GM12878 (cell line): ENCODE measurements at regions not wholly inside any gene's neighbourhood (a gene's known extent, or its start where the extent isn't known, plus 50 kb on each side); places are given as distances from the start of the nearest gene placed in this dataset.

Experiments used
- ATAC-seq: fragments of 200-7000 bp; cut with Tn5 transposase; 3 replicates; pipeline ENCODE4 v1.9.1; 2020; ENCODE audit warnings: mild to moderate bottlenecking, moderate library complexity
- BruUV-seq: library from RNA; stranded (reverse); fragments of 400-500 nt; replicated peaks from 2 replicates; lab custom pipeline; 2021; lab: Mats Ljungman, UMichigan
- CTCF ChIA-PET: fragments of 300-600 bp; sonication (Branson Sonifier 250); formaldehyde crosslinking; extraction: SDS; loops from one replicate; lab custom pipeline; 2021; ENCODE audit warnings: inconsistent platforms; lab: Yijun Ruan, JAX
- POLR2A ChIA-PET: fragments of 350-600 bp; formaldehyde crosslinking; extraction: SDS; loops from one replicate; lab custom pipeline; 2021; ENCODE audit warnings: inconsistent platforms; lab: Charles Lee
- RAD21 ChIA-PET: fragments of 300-600 bp; sonication (Branson Sonifier 250); formaldehyde crosslinking; loops from one replicate; lab custom pipeline; 2023; ENCODE audit warnings: antibody characterized with exemption; ENCODE audit not compliant: unreplicated experiment; lab: Charles Lee
- SMC1A ChIA-PET: fragments of 300-600 bp; sonication (Branson Sonifier 250); formaldehyde crosslinking; loops from one replicate; lab custom pipeline; 2023; ENCODE audit not compliant: unreplicated experiment, uncharacterized antibody; lab: Charles Lee
- DNase-seq: peaks from one replicate; pipeline ENCODE4 v3.0.0-alpha.2; 2011; ENCODE audit warnings: low read depth, low spot score
- FAIRE-seq: peaks from 3 replicates; lab custom pipeline; 2011; peaks lifted over from hg19 to GRCh38; lab: Jason Lieb, UNC
- H2AFZ ChIP-seq: 2 replicates; pipeline ENCODE4 v1.6.0; 2011; ENCODE audit warnings: low read depth, low read length, control low read depth; ENCODE audit not compliant: control insufficient read depth
- H3K27ac ChIP-seq: 2 replicates; pipeline ENCODE4 v1.5.1; 2011; ENCODE audit warnings: control low read depth; ENCODE audit not compliant: control insufficient read depth, insufficient read depth
- H3K27me3 ChIP-seq, 2 experiments: replicated peaks in 1 of 2; 2 replicates each; pipeline versions ENCODE4 v1.6.0 to v1.6.1; 2011; ENCODE audit warnings: low read length in 1 of 2; ENCODE audit not compliant: control insufficient read depth in 2 of 2, insufficient read depth in 2 of 2
- H3K36me3 ChIP-seq, 2 experiments: 2 replicates each; pipeline ENCODE4 v1.5.1; 2011; ENCODE audit warnings: low read length in 1 of 2; ENCODE audit not compliant: control insufficient read depth in 2 of 2, insufficient read depth in 2 of 2
- H3K4me1 ChIP-seq: 2 replicates; pipeline ENCODE4 v1.6.1; 2011; ENCODE audit warnings: mild to moderate bottlenecking, low read length, moderate library complexity, mixed read lengths; ENCODE audit not compliant: control insufficient read depth, insufficient read depth
- H3K4me2 ChIP-seq: 2 replicates; pipeline ENCODE4 v1.6.0; 2011; ENCODE audit warnings: control low read depth; ENCODE audit not compliant: control insufficient read depth, insufficient read depth
- H3K4me3 ChIP-seq: fragments of 200-600 bp; sonication (generic); 2 replicates; pipeline ENCODE4 v1.5.1; 2016
- H3K79me2 ChIP-seq: 2 replicates; pipeline ENCODE4 v1.6.0; 2011; ENCODE audit warnings: low read length; ENCODE audit not compliant: control insufficient read depth, insufficient read depth
- H3K9ac ChIP-seq: 2 replicates; pipeline ENCODE4 v1.8.0; 2011; ENCODE audit warnings: low read length, control low read depth, mixed read lengths; ENCODE audit not compliant: control insufficient read depth, insufficient read depth
- H3K9me3 ChIP-seq: replicated peaks from 3 replicates; pipeline ENCODE4 v1.5.1; 2011; ENCODE audit warnings: mild to moderate bottlenecking, low read length; ENCODE audit not compliant: control insufficient read depth, insufficient read depth
- H4K20me1 ChIP-seq: 2 replicates; pipeline ENCODE4 v1.6.0; 2011; ENCODE audit not compliant: control insufficient read depth, insufficient read depth
- ASH2L ChIP-seq: fragments of 300-600, 200-600 bp; sonication (generic); IDR thresholded peaks from 2 replicates; pipeline ENCODE4 v1.6.1; 2017; ENCODE audit warnings: low read depth, mild to moderate bottlenecking, borderline replicate concordance
- BMI1 ChIP-seq: fragments of 450-650 bp; IDR thresholded peaks from 2 replicates; pipeline ENCODE4 v1.6.1; 2016; ENCODE audit warnings: mild to moderate bottlenecking, moderate library complexity, borderline replicate concordance
- CREB1 ChIP-seq: IDR thresholded peaks from 2 replicates; pipeline ENCODE4 v1.6.1; 2012; ENCODE audit warnings: low read depth, mild to moderate bottlenecking, inconsistent platforms
- GABPA ChIP-seq: IDR thresholded peaks from 2 replicates; pipeline ENCODE4 v1.6.1; 2014; ENCODE audit warnings: antibody characterized with exemption, low read depth, mild to moderate bottlenecking, inconsistent platforms
- HDAC2 ChIP-seq: fragments of 200-600 bp; sonication (generic); IDR thresholded peaks from 2 replicates; pipeline ENCODE4 v1.6.1; 2017
- JUND ChIP-seq: IDR thresholded peaks from 2 replicates; pipeline ENCODE4 v1.6.1; 2012; ENCODE audit warnings: low read depth, mild to moderate bottlenecking, low read length, improper control_type of control experiment, moderate library complexity
- LARP7 ChIP-seq: fragments of 450-650 bp; IDR thresholded peaks from 2 replicates; pipeline ENCODE4 v1.6.1; 2017; ENCODE audit warnings: mild to moderate bottlenecking
- MEF2B ChIP-seq: fragments of 450-650 bp; IDR thresholded peaks from 2 replicates; pipeline ENCODE4 v1.6.1; 2018; ENCODE audit warnings: mild to moderate bottlenecking, moderate library complexity; ENCODE audit not compliant: partially characterized antibody, poor library complexity, severe bottlenecking
- MTA2 ChIP-seq: fragments of 450-650 bp; IDR thresholded peaks from 2 replicates; pipeline ENCODE4 v1.6.1; 2016; ENCODE audit warnings: low read depth, mild to moderate bottlenecking, moderate library complexity
- NR2C1 ChIP-seq: fragments of 450-650 bp; IDR thresholded peaks from 2 replicates; pipeline ENCODE4 v1.6.1; 2017; ENCODE audit warnings: antibody characterized with exemption, mild to moderate bottlenecking, moderate library complexity
- PAX5 ChIP-seq: IDR thresholded peaks from 2 replicates; pipeline ENCODE4 v1.6.1; 2011; ENCODE audit warnings: low read depth, low read length, borderline replicate concordance
- PML ChIP-seq: IDR thresholded peaks from 2 replicates; pipeline ENCODE4 v1.6.1; 2012; ENCODE audit warnings: low read length, inconsistent platforms
- RELA ChIP-seq: fragments of 450-650 bp; IDR thresholded peaks from 2 replicates; pipeline ENCODE4 v1.8.0; 2014; ENCODE audit warnings: borderline replicate concordance; ENCODE audit not compliant: partially characterized antibody
- TAF1 ChIP-seq: IDR thresholded peaks from 2 replicates; pipeline ENCODE4 v1.6.1; 2011; ENCODE audit warnings: mild to moderate bottlenecking, low read depth, low read length, borderline replicate concordance
- YY1 ChIP-seq: IDR thresholded peaks from 2 replicates; pipeline ENCODE4 v1.6.1; 2011; ENCODE audit warnings: low read depth, mild to moderate bottlenecking, low read length
- ZNF24 ChIP-seq: fragments of 450-650 bp; IDR thresholded peaks from 2 replicates; pipeline ENCODE4 v1.6.1; 2017; ENCODE audit warnings: antibody characterized with exemption, mild to moderate bottlenecking
- ZNF274 ChIP-seq: IDR thresholded peaks from one replicate; pipeline ENCODE4 v1.8.0; 2011; ENCODE audit not compliant: insufficient read length, insufficient read depth
- WGBS: methylation state at CpG from one replicate; pipeline ENCODE4 v1.1.6; 2016; ENCODE audit warnings: low lambda C conversion rate; ENCODE audit not compliant: insufficient replicate concordance, insufficient coverage; ENCODE audit errors: missing lambda C conversion rate; 5-methylcytosine and 5-hydroxymethylcytosine counted together
- in situ Hi-C: fragments of 300-500 bp; cut with MboI; formaldehyde crosslinking; loops from 9 replicates; pipeline ENCODE4 v1.14.3; 2018; ENCODE audit warnings: mixed read lengths
- intact Hi-C: fragments of 100-400 bp; cut with micrococcal nuclease; formaldehyde crosslinking; loops from one replicate; pipeline ENCODE4 v1.14.2; 2022; ENCODE audit not compliant: unreplicated experiment
- TF ChIP-seq, protein P1 (sequence below): fragments of 450-650 bp; IDR thresholded peaks from 2 replicates; pipeline ENCODE4 v1.6.1; 2014; ENCODE audit warnings: mild to moderate bottlenecking
- TF ChIP-seq, protein P2 (sequence below): fragments of 450-650 bp; conservative IDR thresholded peaks from 2 replicates; pipeline ENCODE4 v1.6.1; 2017; ENCODE audit warnings: mild to moderate bottlenecking, moderate library complexity

DNA sequence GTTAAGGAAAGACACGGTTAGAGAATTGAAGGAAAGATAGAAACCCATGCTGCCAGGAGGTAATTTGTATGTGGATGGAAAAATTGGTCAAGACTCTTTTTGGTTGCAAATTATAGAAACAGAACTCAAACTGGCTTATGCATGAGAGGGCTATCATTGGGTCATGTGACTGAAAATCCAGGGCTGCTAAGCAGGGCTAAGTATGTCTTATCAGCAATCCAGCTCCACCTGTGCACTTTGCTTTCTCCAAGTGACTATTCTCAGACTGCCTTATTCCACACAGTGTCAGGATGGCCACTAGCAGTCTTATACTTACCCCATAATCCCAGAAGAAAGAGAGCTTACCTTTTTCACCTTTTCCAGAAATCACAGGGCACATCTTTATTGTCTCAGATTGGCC, 113.5 kb downstream of the CBLN1 start:
- TF ChIP-seq RELA (no peak), NR2C1 (no peak), CREB1 (no peak), ZNF274 (no peak), HDAC2 (no peak), PAX5 (no peak), BMI1 (no peak), JUND (no peak), TAF1 (no peak), ZNF24 (no peak), LARP7 (no peak), MEF2B (no peak), YY1 (no peak), GABPA (no peak), MTA2 (no peak), ASH2L (no peak), PML (no peak)
- TF ChIP-seq, protein P1, sequence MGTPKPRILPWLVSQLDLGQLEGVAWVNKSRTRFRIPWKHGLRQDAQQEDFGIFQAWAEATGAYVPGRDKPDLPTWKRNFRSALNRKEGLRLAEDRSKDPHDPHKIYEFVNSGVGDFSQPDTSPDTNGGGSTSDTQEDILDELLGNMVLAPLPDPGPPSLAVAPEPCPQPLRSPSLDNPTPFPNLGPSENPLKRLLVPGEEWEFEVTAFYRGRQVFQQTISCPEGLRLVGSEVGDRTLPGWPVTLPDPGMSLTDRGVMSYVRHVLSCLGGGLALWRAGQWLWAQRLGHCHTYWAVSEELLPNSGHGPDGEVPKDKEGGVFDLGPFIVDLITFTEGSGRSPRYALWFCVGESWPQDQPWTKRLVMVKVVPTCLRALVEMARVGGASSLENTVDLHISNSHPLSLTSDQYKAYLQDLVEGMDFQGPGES: no peak
- TF ChIP-seq, protein P2, sequence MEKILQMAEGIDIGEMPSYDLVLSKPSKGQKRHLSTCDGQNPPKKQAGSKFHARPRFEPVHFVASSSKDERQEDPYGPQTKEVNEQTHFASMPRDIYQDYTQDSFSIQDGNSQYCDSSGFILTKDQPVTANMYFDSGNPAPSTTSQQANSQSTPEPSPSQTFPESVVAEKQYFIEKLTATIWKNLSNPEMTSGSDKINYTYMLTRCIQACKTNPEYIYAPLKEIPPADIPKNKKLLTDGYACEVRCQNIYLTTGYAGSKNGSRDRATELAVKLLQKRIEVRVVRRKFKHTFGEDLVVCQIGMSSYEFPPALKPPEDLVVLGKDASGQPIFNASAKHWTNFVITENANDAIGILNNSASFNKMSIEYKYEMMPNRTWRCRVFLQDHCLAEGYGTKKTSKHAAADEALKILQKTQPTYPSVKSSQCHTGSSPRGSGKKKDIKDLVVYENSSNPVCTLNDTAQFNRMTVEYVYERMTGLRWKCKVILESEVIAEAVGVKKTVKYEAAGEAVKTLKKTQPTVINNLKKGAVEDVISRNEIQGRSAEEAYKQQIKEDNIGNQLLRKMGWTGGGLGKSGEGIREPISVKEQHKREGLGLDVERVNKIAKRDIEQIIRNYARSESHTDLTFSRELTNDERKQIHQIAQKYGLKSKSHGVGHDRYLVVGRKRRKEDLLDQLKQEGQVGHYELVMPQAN: no peak
- TF ChIP-seq, all 136 proteins: peak for 0
- POLR2A ChIA-PET: no interaction called here
- Histone ChIP-seq H3K9ac (no peak overlapping the region), H3K27me3 (no peaks in the 10 kb centered on the region), H3K9me3 (no peaks in the 10 kb centered on the region), H2AFZ (no peak overlapping the region), H3K4me3 (no peak overlapping the region), H3K4me2 (no peak overlapping the region), H3K4me1 (no peaks in the 10 kb centered on the region), H4K20me1 (no peaks in the 10 kb centered on the region), H3K79me2 (no peaks in the 10 kb centered on the region), H3K36me3 (no peaks in the 10 kb centered on the region), H3K27ac (no peak overlapping the region)
- BruUV-seq: no TSS peak
- SMC1A ChIA-PET: no interaction called here
- in situ Hi-C loops (no loop called here), intact Hi-C loops (no loop called here)
- CTCF ChIA-PET: interaction anchor here (0.6 kb wide), 1 partner anchor 40 kb away, joined by 3 read pairs; no protein-coding TSS in a partner anchor
- no peak for ATAC-seq
- RAD21 ChIA-PET: no interaction called here
- FAIRE-seq: no peak
- WGBS: 0% methylated on average over 1 of the region's 1 CpG
- no peak for DNase-seq
